ENCODE measurements at regions not wholly inside any gene's neighbourhood (a gene's known extent, or its start where the extent isn't known, plus 50 kb on each side); places are given as distances from the start of the nearest gene placed in this dataset.

- no peak for TF ChIP-seq CTCF (IDR thresholded peaks at IDR 0.05)
- TF ChIP-seq POLR2A (IDR thresholded peaks at IDR 0.05) = no peak
These were observed 123.9 kb downstream of the ZBTB18 start for GRCh38 chr1:244174922-244175521.

Measured in lower leg skin (tissue), 3 donors.